Gastroesophageal sphincter (tissue), 3 donors: ENCODE measurements at regions not wholly inside any gene's neighbourhood (a gene's known extent, or its start where the extent isn't known, plus 50 kb on each side); places are given as distances from the start of the nearest gene placed in this dataset.

ENCODE experiments used
- CTCF ChIP-seq, 4 experiments: fragments of 200-600 bp in 2 of 4; fragments of 450-650 bp in 2 of 4; sonication (generic) in 1 of 4; IDR thresholded peaks; one replicate each; pipeline ENCODE4 v1.5.1; 2017 to 2019; ENCODE audit warnings: antibody characterized with exemption in 4 of 4, mild to moderate bottlenecking in 2 of 4, moderate library complexity in 2 of 4
- POLR2AphosphoS5 ChIP-seq: sonication (generic); formaldehyde crosslinking; IDR thresholded peaks from one replicate; pipeline ENCODE4 v1.6.1; 2017; ENCODE audit warnings: antibody characterized with exemption

GRCh38 chr7:15751191-15751701 is 64.8 kb upstream of the MEOX2 start:
- TF ChIP-seq CTCF (IDR thresholded peaks at IDR 0.05) (no peak), POLR2AphosphoS5 (no peak)
